ENCODE measurements at regions not wholly inside any gene's neighbourhood (a gene's known extent, or its start where the extent isn't known, plus 50 kb on each side); places are given as distances from the start of the nearest gene placed in this dataset.

GRCh38 chr5:52660621-52661020 lies 127.1 kb upstream of the ITGA1 start:
- intact Hi-C loops (cut with DNase I), result no loop called here
- no peak overlapping the region for H3K4me3 ChIP-seq
- H3K27ac ChIP-seq, result no peak overlapping the region
- TF ChIP-seq CTCF (IDR thresholded peaks at IDR 0.05), result no peak
- no peaks in the 10 kb centered on the region for H3K4me1 ChIP-seq
- no peaks in the 10 kb centered on the region for H3K27me3 ChIP-seq (ENCODE audit: low read depth)
- no peaks in the 10 kb centered on the region for H3K36me3 ChIP-seq
- no peaks in the 10 kb centered on the region for H3K9me3 ChIP-seq
- DNase-seq (no peak), ATAC-seq (no peak)

GRCh38 chr5:52661903-52662595 lies 125.7 kb upstream of the ITGA1 start:
- ATAC-seq (no peak), DNase-seq (no peak)
- Histone ChIP-seq H3K27ac (no peak overlapping the region), H3K36me3 (no peaks in the 10 kb centered on the region), H3K4me1 (no peaks in the 10 kb centered on the region), H3K9me3 (no peaks in the 10 kb centered on the region), H3K4me3 (no peak overlapping the region), H3K27me3 (ENCODE audit: low read depth) (no peaks in the 10 kb centered on the region)
- intact Hi-C loops (cut with DNase I), result no loop called here
- TF ChIP-seq CTCF (IDR thresholded peaks at IDR 0.05), result no peak

- intact Hi-C loops (cut with DNase I), result no loop called here
- DNase-seq (no peak), ATAC-seq (no peak)
- H3K27ac ChIP-seq, result peak overlapping the region; percentile 15
- H3K4me1 ChIP-seq, result no peaks in the 10 kb centered on the region
- H3K36me3 ChIP-seq, result no peaks in the 10 kb centered on the region
- no peaks in the 10 kb centered on the region for H3K9me3 ChIP-seq
- H3K4me3 ChIP-seq, result no peak overlapping the region
- TF ChIP-seq CTCF (IDR thresholded peaks at IDR 0.05), result no peak
- no peaks in the 10 kb centered on the region for H3K27me3 ChIP-seq (ENCODE audit: low read depth)
These were observed 122.2 kb upstream of the ITGA1 start for GRCh38 chr5:52665559-52665958.

GRCh38 chr5:52668139-52668538 lies 119.6 kb upstream of the ITGA1 start:
- no peaks in the 10 kb centered on the region for H3K36me3 ChIP-seq
- no peak for ATAC-seq

GRCh38 chr5:52668544-52669185 lies 119.1 kb upstream of the ITGA1 start:
- Histone ChIP-seq H3K27ac (no peak overlapping the region), H3K4me1 (no peaks in the 10 kb centered on the region), H3K27me3 (ENCODE audit: low read depth) (no peaks in the 10 kb centered on the region), H3K9me3 (no peaks in the 10 kb centered on the region), H3K36me3 (no peaks in the 10 kb centered on the region), H3K4me3 (no peak overlapping the region)
- ATAC-seq (no peak), DNase-seq (no peak)
- no peak for TF ChIP-seq CTCF (IDR thresholded peaks at IDR 0.05)
- intact Hi-C loops (cut with DNase I), result no loop called here

More at GRCh38 chr5:52668139-52668538, 119.6 kb upstream of the ITGA1 start:
- H3K4me1 ChIP-seq, result no peaks in the 10 kb centered on the region
- DNase-seq, result no peak
- no peak for TF ChIP-seq CTCF (IDR thresholded peaks at IDR 0.05)
- no peaks in the 10 kb centered on the region for H3K27me3 ChIP-seq (ENCODE audit: low read depth)
- no peak overlapping the region for H3K4me3 ChIP-seq
- intact Hi-C loops (cut with DNase I), result no loop called here
- no peak overlapping the region for H3K27ac ChIP-seq
- no peaks in the 10 kb centered on the region for H3K9me3 ChIP-seq

Data from lower lobe of right lung (tissue), 2 donors.